ENCODE measurements at regions not wholly inside any gene's neighbourhood (a gene's known extent, or its start where the extent isn't known, plus 50 kb on each side); places are given as distances from the start of the nearest gene placed in this dataset.

DNA sequence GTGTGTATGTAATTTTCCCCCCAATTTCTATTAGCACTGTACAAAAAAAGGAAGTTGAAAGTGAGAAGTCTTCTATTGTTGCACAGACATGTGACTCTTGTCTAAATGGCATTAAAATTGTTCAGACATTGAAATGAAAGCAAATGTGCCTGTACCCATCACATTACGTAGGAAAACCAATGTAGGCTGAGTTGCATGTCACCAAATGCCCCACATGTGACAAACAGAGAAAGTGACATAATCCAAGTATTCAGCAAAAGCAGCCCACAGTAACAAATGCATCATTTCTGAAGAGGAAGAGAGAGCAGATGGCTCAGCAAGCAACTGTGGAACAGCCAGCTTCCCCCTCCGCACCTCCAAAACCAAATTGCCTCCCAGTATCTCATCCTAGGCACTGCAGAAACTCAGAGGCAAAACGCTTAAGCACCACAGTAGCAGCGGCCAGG lies 161.5 kb upstream of the NR4A3 start:
- no peak for TF ChIP-seq CTCF (conservative IDR thresholded peaks at IDR 0.05; ENCODE audit: low read depth, low read length)
- TF ChIP-seq EZH2 (IDR thresholded peaks at IDR 0.05; ENCODE audit: low read length, unreplicated experiment) = no peak
- no peak for TF ChIP-seq EZH2phosphoT487 (IDR thresholded peaks at IDR 0.05; ENCODE audit: borderline replicate concordance, low read length)

Data from PC-3 (cell line).